Fibroblast of lung (primary cell): ENCODE measurements at regions not wholly inside any gene's neighbourhood (a gene's known extent, or its start where the extent isn't known, plus 50 kb on each side); places are given as distances from the start of the nearest gene placed in this dataset.

Experiments used
- DNase-seq, 2 donors: peaks; one replicate each; pipeline versions ENCODE4 v3.0.0 to v3.0.0-alpha.2; 2010; ENCODE audit warnings: low read depth in 2 of 2
- H2AFZ ChIP-seq: 2 replicates; pipeline ENCODE4 v1.5.1; 2012; ENCODE audit warnings: low read length, control low read depth, inconsistent platforms
- H3K27ac ChIP-seq: 2 replicates; pipeline ENCODE4 v1.5.1; 2011; ENCODE audit warnings: low read length, control low read depth; ENCODE audit not compliant: insufficient read depth
- H3K27me3 ChIP-seq: 2 replicates; pipeline ENCODE4 v1.5.1; 2011; ENCODE audit warnings: mild to moderate bottlenecking, low read length; ENCODE audit not compliant: control insufficient read depth, insufficient read depth
- H3K36me3 ChIP-seq: 2 replicates; pipeline ENCODE4 v1.5.1; 2011; ENCODE audit warnings: low read length; ENCODE audit not compliant: control insufficient read depth, insufficient read depth
- H3K4me1 ChIP-seq: 2 replicates; pipeline ENCODE4 v1.5.1; 2011; ENCODE audit warnings: low read length; ENCODE audit not compliant: control insufficient read depth, insufficient read depth; ENCODE audit errors: extremely low read depth
- H3K4me2 ChIP-seq: 2 replicates; pipeline ENCODE4 v1.5.1; 2011; ENCODE audit warnings: low read length, control low read depth; ENCODE audit not compliant: insufficient read depth; ENCODE audit errors: extremely low read depth
- H3K4me3 ChIP-seq, 4 experiments: fragments of 200-600 bp in 1 of 4; sonication (generic) in 1 of 4; replicated peaks in 1 of 4; 2 replicates each; pipeline ENCODE4 v1.5.1; 2011 to 2016; ENCODE audit warnings: low read length in 4 of 4, low read depth in 3 of 4, mild to moderate bottlenecking in 3 of 4, control low read depth in 2 of 4, inconsistent platforms in 1 of 4, mixed read lengths in 1 of 4; ENCODE audit not compliant: insufficient read depth in 1 of 4; ENCODE audit errors: control extremely low read depth in 1 of 4
- H3K79me2 ChIP-seq: 2 replicates; pipeline ENCODE4 v1.5.1; 2012; ENCODE audit warnings: mild to moderate bottlenecking, low read length, inconsistent platforms; ENCODE audit not compliant: control insufficient read depth, insufficient read depth
- H3K9ac ChIP-seq: 2 replicates; pipeline ENCODE4 v1.5.1; 2011; ENCODE audit warnings: mild to moderate bottlenecking, low read length, control low read depth; ENCODE audit not compliant: insufficient read depth
- H3K9me3 ChIP-seq: 2 replicates; pipeline ENCODE4 v1.5.1; 2012; ENCODE audit warnings: low read depth, low read length; ENCODE audit not compliant: control insufficient read depth, insufficient read depth
- H4K20me1 ChIP-seq: 2 replicates; pipeline ENCODE4 v1.5.1; 2011; ENCODE audit warnings: low read length; ENCODE audit not compliant: control insufficient read depth, insufficient read depth; ENCODE audit errors: extremely low read depth
- EZH2 ChIP-seq: IDR thresholded peaks from 2 replicates; pipeline ENCODE4 v1.5.1; 2012; ENCODE audit warnings: low read length, control low read depth, mild to moderate bottlenecking; ENCODE audit errors: missing control alignments
- TF ChIP-seq, protein P1 (sequence below), 2 donors: IDR thresholded peaks in 1 of 2; conservative IDR thresholded peaks in 1 of 2; 1 replicate in 1 of 2; 2 replicates in 1 of 2; pipeline ENCODE4 v1.5.1; 2011 to 2012; ENCODE audit warnings: low read length in 2 of 2, control low read depth in 1 of 2, inconsistent platforms in 1 of 2, low read depth in 1 of 2, mild to moderate bottlenecking in 1 of 2

DNA sequence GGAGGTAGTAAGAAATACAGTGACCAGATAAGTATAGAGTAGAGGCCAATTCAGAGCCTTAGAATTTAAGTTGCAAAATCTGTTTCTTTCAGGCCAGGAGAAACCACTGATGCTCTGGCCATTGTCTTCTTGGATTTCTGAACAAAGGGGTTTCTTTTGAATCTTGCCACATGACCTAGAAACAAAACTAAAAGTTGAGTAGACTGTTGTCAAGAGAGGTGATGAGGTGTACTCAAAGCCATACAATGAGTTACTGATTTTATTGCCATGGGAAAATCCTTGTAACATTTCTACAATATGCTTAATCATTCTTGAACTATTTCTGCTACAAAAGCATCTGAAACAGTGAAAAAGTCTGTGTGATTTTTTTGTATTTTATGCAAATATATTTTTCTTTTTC is 881.3 kb downstream of the CDH11 start:
- no peaks in the 10 kb centered on the region for H3K9me3 ChIP-seq
- no peak for TF ChIP-seq EZH2
- TF ChIP-seq, protein P1, sequence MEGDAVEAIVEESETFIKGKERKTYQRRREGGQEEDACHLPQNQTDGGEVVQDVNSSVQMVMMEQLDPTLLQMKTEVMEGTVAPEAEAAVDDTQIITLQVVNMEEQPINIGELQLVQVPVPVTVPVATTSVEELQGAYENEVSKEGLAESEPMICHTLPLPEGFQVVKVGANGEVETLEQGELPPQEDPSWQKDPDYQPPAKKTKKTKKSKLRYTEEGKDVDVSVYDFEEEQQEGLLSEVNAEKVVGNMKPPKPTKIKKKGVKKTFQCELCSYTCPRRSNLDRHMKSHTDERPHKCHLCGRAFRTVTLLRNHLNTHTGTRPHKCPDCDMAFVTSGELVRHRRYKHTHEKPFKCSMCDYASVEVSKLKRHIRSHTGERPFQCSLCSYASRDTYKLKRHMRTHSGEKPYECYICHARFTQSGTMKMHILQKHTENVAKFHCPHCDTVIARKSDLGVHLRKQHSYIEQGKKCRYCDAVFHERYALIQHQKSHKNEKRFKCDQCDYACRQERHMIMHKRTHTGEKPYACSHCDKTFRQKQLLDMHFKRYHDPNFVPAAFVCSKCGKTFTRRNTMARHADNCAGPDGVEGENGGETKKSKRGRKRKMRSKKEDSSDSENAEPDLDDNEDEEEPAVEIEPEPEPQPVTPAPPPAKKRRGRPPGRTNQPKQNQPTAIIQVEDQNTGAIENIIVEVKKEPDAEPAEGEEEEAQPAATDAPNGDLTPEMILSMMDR (conservative IDR thresholded peaks at IDR 0.05 in 1 of 2, IDR thresholded peaks at IDR 0.05 in 1 of 2; ENCODE audit: low read depth in 1 of 2, low read length in 2 of 2): no peak
- H3K27ac ChIP-seq: no peak overlapping the region
- H3K4me3 ChIP-seq: no peak overlapping the region
- no peaks in the 10 kb centered on the region for H3K27me3 ChIP-seq
- H4K20me1 ChIP-seq: no peaks in the 10 kb centered on the region
- H2AFZ ChIP-seq: no peak overlapping the region
- no peak overlapping the region for H3K9ac ChIP-seq
- no peaks in the 10 kb centered on the region for H3K4me1 ChIP-seq
- no peak overlapping the region for H3K4me2 ChIP-seq
- H3K36me3 ChIP-seq: no peaks in the 10 kb centered on the region
- no peaks in the 10 kb centered on the region for H3K79me2 ChIP-seq
- peak in 1 of 2 donors; percentile 5 for DNase-seq

DNA sequence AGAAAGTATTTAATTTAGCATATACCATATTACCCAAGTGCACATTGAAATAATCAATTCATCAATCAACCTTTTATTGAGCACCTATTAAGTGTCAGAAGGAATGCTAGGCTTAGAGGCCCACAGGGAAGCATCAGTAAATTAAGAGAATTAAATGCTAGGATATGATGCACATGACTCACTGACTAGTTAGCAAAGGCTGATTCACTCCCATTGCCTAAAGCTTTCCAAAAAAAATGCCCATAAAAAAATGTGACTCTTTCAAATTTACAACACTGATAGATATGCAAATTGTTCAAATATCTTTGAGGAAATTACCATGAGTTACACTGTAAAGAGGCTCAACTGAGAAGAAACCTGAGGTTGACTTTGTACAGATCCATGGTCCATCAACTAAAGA is 883.3 kb downstream of the CDH11 start:
- Histone ChIP-seq H3K36me3 (no peaks in the 10 kb centered on the region), H3K4me2 (no peak overlapping the region), H3K27me3 (no peaks in the 10 kb centered on the region), H3K4me1 (no peaks in the 10 kb centered on the region), H3K9me3 (no peaks in the 10 kb centered on the region), H3K79me2 (no peaks in the 10 kb centered on the region), H4K20me1 (no peaks in the 10 kb centered on the region), H3K4me3 (no peak overlapping the region), H3K9ac (no peak overlapping the region), H2AFZ (no peak overlapping the region), H3K27ac (no peak overlapping the region)
- TF ChIP-seq EZH2: no peak
- TF ChIP-seq, protein P1 (conservative IDR thresholded peaks at IDR 0.05 in 1 of 2, IDR thresholded peaks at IDR 0.05 in 1 of 2; ENCODE audit: low read depth in 1 of 2, low read length in 2 of 2): no peak
- DNase-seq: peak; percentile 11 to 46

DNA sequence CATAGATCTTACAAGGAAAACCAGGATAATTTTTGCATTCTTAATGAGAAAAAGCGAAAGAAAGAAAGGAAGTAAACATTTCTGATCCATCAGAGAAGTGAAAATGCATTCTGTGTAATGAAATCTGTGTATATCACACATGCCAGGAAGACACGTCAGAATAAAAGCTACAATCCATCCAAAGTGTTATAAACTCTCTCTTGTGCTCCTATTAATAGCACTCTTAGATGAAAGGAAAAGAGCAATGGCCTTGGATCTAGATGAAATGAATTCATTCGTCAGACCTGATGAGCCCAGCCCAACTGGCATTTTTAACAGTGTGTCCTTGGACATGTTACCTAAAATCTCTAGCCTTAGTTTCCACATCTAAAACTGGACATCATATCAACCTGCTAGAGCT is 885.5 kb downstream of the CDH11 start:
- H3K27ac ChIP-seq: no peak overlapping the region
- no peaks in the 10 kb centered on the region for H3K4me1 ChIP-seq
- TF ChIP-seq, protein P1 (conservative IDR thresholded peaks at IDR 0.05 in 1 of 2, IDR thresholded peaks at IDR 0.05 in 1 of 2; ENCODE audit: low read depth in 1 of 2, low read length in 2 of 2): no peak
- no peak for TF ChIP-seq EZH2
- H3K9ac ChIP-seq: no peak overlapping the region
- H3K27me3 ChIP-seq: no peaks in the 10 kb centered on the region
- no peak overlapping the region for H3K4me2 ChIP-seq
- DNase-seq: peak; percentile 5
- no peak overlapping the region for H2AFZ ChIP-seq
- H4K20me1 ChIP-seq: no peaks in the 10 kb centered on the region
- H3K9me3 ChIP-seq: no peaks in the 10 kb centered on the region
- no peaks in the 10 kb centered on the region for H3K36me3 ChIP-seq
- H3K79me2 ChIP-seq: no peaks in the 10 kb centered on the region
- no peak overlapping the region for H3K4me3 ChIP-seq
